Nephron progenitor cell (in vitro differentiated cells): ENCODE measurements at regions not wholly inside any gene's neighbourhood (a gene's known extent, or its start where the extent isn't known, plus 50 kb on each side); places are given as distances from the start of the nearest gene placed in this dataset.

Experiments used
- DNase-seq: peaks from one replicate; pipeline ENCODE4 v3.0.0; 2021
- H3K27ac Mint-ChIP-seq: 2 replicates; pipeline ENCODE4 v1.8.0; 2021; ENCODE audit warnings: mild to moderate bottlenecking, moderate library complexity, mixed read lengths
- H3K27me3 Mint-ChIP-seq: 2 replicates; pipeline ENCODE4 v1.8.0; 2021; ENCODE audit warnings: mild to moderate bottlenecking, low read depth, mixed read lengths; ENCODE audit not compliant: poor library complexity
- H3K36me3 Mint-ChIP-seq: 2 replicates; pipeline ENCODE4 v1.8.0; 2021; ENCODE audit warnings: low read depth, mixed read lengths
- H3K4me1 Mint-ChIP-seq: 2 replicates; pipeline ENCODE4 v1.8.0; 2021; ENCODE audit warnings: mixed read lengths
- H3K4me3 Mint-ChIP-seq: 2 replicates; pipeline ENCODE4 v1.8.0; 2021; ENCODE audit warnings: mild to moderate bottlenecking, moderate library complexity, mixed read lengths
- H3K9me3 Mint-ChIP-seq: 2 replicates; pipeline ENCODE4 v1.8.0; 2021; ENCODE audit warnings: mild to moderate bottlenecking, moderate library complexity, mixed read lengths
- TF ChIP-seq, protein P1 (sequence below): fragments of 200-600 bp; sonication (generic); IDR thresholded peaks from 2 replicates; pipeline ENCODE4 v1.5.0; 2021; ENCODE audit warnings: antibody characterized with exemption

DNA sequence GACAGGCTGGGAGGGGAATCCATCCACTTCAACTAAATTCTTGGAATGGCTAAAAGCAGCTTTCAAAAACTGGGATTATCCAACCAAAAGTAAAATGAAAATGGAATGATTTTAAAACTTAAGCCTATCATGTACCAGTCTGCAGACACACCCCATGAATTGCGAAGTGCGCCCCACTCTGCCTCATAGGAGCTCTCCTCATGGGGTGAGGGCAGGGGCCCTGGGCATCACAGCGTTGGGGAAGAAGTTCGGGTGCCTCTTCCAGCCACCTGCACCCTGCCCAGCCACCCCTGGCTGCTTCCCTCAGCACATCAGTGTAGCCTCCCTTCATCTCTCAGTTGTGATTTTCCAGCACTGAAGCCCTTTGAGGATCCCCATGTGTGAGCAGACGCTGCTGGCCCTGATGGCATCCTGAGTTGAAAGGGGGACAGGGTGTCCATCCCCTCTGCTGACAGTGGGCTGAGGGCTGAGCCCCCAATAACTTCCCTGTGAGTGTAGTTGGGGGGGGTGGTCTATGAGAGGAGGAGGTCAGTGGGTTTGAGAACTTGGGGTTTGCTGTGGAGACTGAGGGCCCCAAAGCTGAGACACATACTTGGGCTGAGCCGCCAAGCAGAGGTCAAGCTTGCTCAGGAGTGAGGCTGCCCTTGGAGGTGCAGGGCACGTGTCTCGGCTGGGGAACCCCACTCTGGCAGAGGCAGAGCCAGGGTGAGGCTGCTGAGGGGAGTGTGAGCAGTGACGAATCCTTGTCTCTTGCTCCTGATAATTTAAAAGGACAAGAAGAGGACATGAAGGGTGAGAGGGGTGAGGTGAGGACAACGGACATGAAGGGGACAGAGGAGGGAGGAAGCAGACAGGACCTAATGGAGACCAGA lies 542.1 kb downstream of the TCERG1L start:
- H3K27me3 Mint-ChIP-seq = peaks cover 18% of the 10 kb centered on the region
- H3K4me3 Mint-ChIP-seq = no peak overlapping the region
- no peak for DNase-seq
- no peaks in the 10 kb centered on the region for H3K36me3 Mint-ChIP-seq
- TF ChIP-seq, protein P1, sequence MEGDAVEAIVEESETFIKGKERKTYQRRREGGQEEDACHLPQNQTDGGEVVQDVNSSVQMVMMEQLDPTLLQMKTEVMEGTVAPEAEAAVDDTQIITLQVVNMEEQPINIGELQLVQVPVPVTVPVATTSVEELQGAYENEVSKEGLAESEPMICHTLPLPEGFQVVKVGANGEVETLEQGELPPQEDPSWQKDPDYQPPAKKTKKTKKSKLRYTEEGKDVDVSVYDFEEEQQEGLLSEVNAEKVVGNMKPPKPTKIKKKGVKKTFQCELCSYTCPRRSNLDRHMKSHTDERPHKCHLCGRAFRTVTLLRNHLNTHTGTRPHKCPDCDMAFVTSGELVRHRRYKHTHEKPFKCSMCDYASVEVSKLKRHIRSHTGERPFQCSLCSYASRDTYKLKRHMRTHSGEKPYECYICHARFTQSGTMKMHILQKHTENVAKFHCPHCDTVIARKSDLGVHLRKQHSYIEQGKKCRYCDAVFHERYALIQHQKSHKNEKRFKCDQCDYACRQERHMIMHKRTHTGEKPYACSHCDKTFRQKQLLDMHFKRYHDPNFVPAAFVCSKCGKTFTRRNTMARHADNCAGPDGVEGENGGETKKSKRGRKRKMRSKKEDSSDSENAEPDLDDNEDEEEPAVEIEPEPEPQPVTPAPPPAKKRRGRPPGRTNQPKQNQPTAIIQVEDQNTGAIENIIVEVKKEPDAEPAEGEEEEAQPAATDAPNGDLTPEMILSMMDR = no peak
- H3K27ac Mint-ChIP-seq = no peak overlapping the region
- H3K4me1 Mint-ChIP-seq = no peaks in the 10 kb centered on the region
- peaks cover 51% of the 10 kb centered on the region for H3K9me3 Mint-ChIP-seq

DNA sequence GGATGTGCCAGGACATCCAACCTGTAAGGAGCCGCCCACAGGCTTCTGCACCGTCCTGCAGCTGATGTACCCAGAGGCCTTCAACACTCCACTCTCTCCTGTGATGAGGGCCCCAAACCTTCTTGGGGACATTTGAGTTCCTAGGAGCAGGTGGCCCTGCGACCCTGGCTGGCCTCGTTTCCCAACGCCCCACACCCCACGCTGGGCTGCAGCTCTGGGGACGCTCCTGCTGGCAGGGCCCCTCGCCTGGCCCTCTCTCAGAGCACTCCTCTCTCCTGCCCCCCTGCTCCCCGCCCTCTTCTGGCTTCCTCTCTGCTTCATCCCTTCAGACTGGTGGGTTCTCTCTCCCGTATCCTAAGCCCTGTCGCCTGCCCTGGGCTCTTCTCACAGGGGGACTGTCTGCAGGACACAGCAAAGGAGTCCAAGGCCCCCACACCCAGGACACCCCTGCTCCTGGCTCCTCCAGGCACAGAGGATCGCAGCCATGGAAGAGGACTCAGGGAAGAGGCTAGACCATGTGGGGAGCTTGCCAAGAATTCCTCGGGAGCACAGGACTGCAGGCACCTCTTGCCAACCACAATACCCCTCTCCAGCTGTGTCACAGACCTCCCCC lies 541.4 kb downstream of the TCERG1L start:
- DNase-seq = no peak
- TF ChIP-seq, protein P1 = no peak
- no peak overlapping the region for H3K4me3 Mint-ChIP-seq
- peaks cover 45% of the 10 kb centered on the region for H3K9me3 Mint-ChIP-seq
- H3K27me3 Mint-ChIP-seq = peaks cover 19% of the 10 kb centered on the region
- H3K36me3 Mint-ChIP-seq = no peaks in the 10 kb centered on the region
- no peak overlapping the region for H3K27ac Mint-ChIP-seq
- no peaks in the 10 kb centered on the region for H3K4me1 Mint-ChIP-seq

- no peak overlapping the region for H3K4me3 Mint-ChIP-seq
- peaks cover 25% of the 10 kb centered on the region for H3K27me3 Mint-ChIP-seq
- H3K36me3 Mint-ChIP-seq = no peaks in the 10 kb centered on the region
- no peak for DNase-seq
- H3K27ac Mint-ChIP-seq = no peak overlapping the region
- TF ChIP-seq, protein P1 = no peak
- H3K4me1 Mint-ChIP-seq = no peaks in the 10 kb centered on the region
- H3K9me3 Mint-ChIP-seq = peaks cover 34% of the 10 kb centered on the region
These were observed 540.0 kb downstream of the TCERG1L start for GRCh38 chr10:130771491-130771946.

- TF ChIP-seq, protein P1 = no peak
- Mint-ChIP-seq H3K9me3 (peaks cover 28% of the 10 kb centered on the region), H3K27me3 (peaks cover 25% of the 10 kb centered on the region), H3K27ac (no peak overlapping the region), H3K4me3 (no peak overlapping the region), H3K4me1 (no peaks in the 10 kb centered on the region), H3K36me3 (no peaks in the 10 kb centered on the region)
- no peak for DNase-seq
These were observed 539.5 kb downstream of the TCERG1L start for GRCh38 chr10:130772056-130772455.

DNA sequence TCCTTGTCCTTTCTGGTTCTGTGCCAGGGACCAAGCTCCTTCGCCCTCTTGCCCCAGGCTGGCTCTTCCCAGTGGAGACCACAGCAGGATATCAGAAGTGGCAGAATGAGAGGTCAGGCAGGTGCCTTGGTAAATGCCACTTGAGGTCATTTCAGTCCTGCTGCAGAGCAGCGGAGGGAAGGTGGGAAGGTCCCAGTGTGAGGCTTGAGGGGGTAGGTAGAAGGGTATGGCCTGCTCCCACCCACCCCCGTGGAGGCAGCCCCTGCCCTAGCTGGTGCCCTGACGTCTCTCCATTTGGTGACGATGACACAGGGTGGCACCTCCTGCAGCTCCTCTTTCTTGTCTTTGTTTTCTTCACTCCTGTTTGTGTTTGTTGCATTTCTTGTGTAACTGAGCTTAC lies 538.8 kb downstream of the TCERG1L start:
- H3K27me3 Mint-ChIP-seq = peaks cover 25% of the 10 kb centered on the region
- TF ChIP-seq, protein P1 = no peak
- peaks cover 25% of the 10 kb centered on the region for H3K9me3 Mint-ChIP-seq
- H3K4me3 Mint-ChIP-seq = no peak overlapping the region
- no peak for DNase-seq
- H3K4me1 Mint-ChIP-seq = no peaks in the 10 kb centered on the region
- no peaks in the 10 kb centered on the region for H3K36me3 Mint-ChIP-seq
- H3K27ac Mint-ChIP-seq = no peak overlapping the region
